ENCODE measurements at regions not wholly inside any gene's neighbourhood (a gene's known extent, or its start where the extent isn't known, plus 50 kb on each side); places are given as distances from the start of the nearest gene placed in this dataset.

DNA sequence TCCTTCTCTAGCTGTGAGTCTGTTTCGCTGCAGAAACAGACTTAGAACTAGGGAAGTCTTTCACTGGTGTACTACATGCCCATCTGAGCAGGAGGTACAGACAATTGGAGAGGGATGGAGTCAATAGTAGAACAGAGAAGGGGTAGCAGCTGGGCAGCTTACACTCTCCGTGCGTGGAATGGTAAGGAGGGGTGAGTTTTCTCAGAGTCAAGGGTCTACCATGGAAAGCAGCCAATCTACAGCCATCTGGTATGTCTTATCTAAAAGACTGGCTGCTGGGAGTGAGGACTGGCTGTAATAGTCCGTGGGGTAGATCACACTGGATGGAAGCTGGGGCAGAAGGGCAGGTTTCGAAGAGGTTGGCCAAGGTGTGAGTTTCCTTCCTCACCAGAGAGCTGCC, 137.3 kb upstream of the TENM4 start:
- Histone ChIP-seq H3K4me3 (ENCODE audit: low read depth in 1 of 3, low read length in 3 of 3) (no peak overlapping the region), H3K27me3 (ENCODE audit: control insufficient read depth in 4 of 4, insufficient read depth in 4 of 4, low read length in 3 of 4) (no peaks in the 10 kb centered on the region), H3K9ac (ENCODE audit: low read depth in 1 of 2, low read length in 2 of 2) (no peak overlapping the region), H3K9me3 (ENCODE audit: control insufficient read depth in 4 of 4, low read length in 3 of 4) (no peaks in the 10 kb centered on the region), H3K36me3 (ENCODE audit: control insufficient read depth in 4 of 4, insufficient read depth in 3 of 4, low read depth in 1 of 4, low read length in 3 of 4) (no peaks in the 10 kb centered on the region), H3K4me1 (ENCODE audit: control insufficient read depth in 4 of 4, insufficient read depth in 4 of 4, low read length in 3 of 4) (no peaks in the 10 kb centered on the region), H3K27ac (ENCODE audit: low read depth in 1 of 2, low read length in 2 of 2) (no peak overlapping the region)
- 59% methylated on average over 5 of the region's 5 CpGs for WGBS
- TF ChIP-seq SP1 (IDR thresholded peaks at IDR 0.05) (no peak), CTCF (IDR thresholded peaks at IDR 0.05; ENCODE audit: low read depth, low read length, missing input control) (no peak), GABPA (IDR thresholded peaks at IDR 0.05 in 1 of 2, conservative IDR thresholded peaks at IDR 0.05 in 1 of 2) (no peak), HNF4G (IDR thresholded peaks at IDR 0.05) (no peak), FOXA1 (IDR thresholded peaks at IDR 0.05) (no peak), RAD21 (IDR thresholded peaks at IDR 0.05) (no peak), EGR1 (IDR thresholded peaks at IDR 0.05; ENCODE audit: low read depth in 2 of 2) (no peak), HNF4A (conservative IDR thresholded peaks at IDR 0.05) (no peak), RXRA (IDR thresholded peaks at IDR 0.05) (no peak), FOXA2 (IDR thresholded peaks at IDR 0.05) (no peak), NR2F2 (IDR thresholded peaks at IDR 0.05) (no peak), REST (IDR thresholded peaks at IDR 0.05) (no peak), ZBTB33 (IDR thresholded peaks at IDR 0.05) (no peak), ATF3 (IDR thresholded peaks at IDR 0.05) (no peak)
- TF ChIP-seq, protein P1, sequence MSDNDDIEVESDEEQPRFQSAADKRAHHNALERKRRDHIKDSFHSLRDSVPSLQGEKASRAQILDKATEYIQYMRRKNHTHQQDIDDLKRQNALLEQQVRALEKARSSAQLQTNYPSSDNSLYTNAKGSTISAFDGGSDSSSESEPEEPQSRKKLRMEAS (IDR thresholded peaks at IDR 0.05) = no peak
- no peak for DNase-seq (ENCODE audit: low spot score)

GRCh38 chr11:79575701-79576100, 134.9 kb upstream of the TENM4 start:
- Histone ChIP-seq H3K9ac (ENCODE audit: low read depth in 1 of 2, low read length in 2 of 2) (no peak overlapping the region), H3K36me3 (ENCODE audit: control insufficient read depth in 4 of 4, insufficient read depth in 3 of 4, low read depth in 1 of 4, low read length in 3 of 4) (no peaks in the 10 kb centered on the region), H3K27me3 (ENCODE audit: control insufficient read depth in 4 of 4, insufficient read depth in 4 of 4, low read length in 3 of 4) (no peaks in the 10 kb centered on the region), H3K27ac (ENCODE audit: low read depth in 1 of 2, low read length in 2 of 2) (no peak overlapping the region), H3K4me3 (ENCODE audit: low read depth in 1 of 3, low read length in 3 of 3) (no peak overlapping the region), H3K9me3 (ENCODE audit: control insufficient read depth in 4 of 4, low read length in 3 of 4) (peaks cover 0 to 1% (median 0%) of the 10 kb centered on the region in 4 donors), H3K4me1 (ENCODE audit: control insufficient read depth in 4 of 4, insufficient read depth in 4 of 4, low read length in 3 of 4) (no peaks in the 10 kb centered on the region)
- DNase-seq (ENCODE audit: low spot score) = no peak
- no peak for TF ChIP-seq FOXA1 (IDR thresholded peaks at IDR 0.05)
- TF ChIP-seq ATF3 (IDR thresholded peaks at IDR 0.05) = no peak
- no peak for TF ChIP-seq ZBTB33 (IDR thresholded peaks at IDR 0.05)
- TF ChIP-seq NR2F2 (IDR thresholded peaks at IDR 0.05) = no peak
- TF ChIP-seq SP1 (IDR thresholded peaks at IDR 0.05) = no peak
- no peak for TF ChIP-seq YY1 (IDR thresholded peaks at IDR 0.05)
- TF ChIP-seq JUND (IDR thresholded peaks at IDR 0.05) = no peak
- no peak for TF ChIP-seq HNF4G (IDR thresholded peaks at IDR 0.05)
- TF ChIP-seq HNF4A (conservative IDR thresholded peaks at IDR 0.05) = no peak
- TF ChIP-seq, protein P1 (IDR thresholded peaks at IDR 0.05) = no peak
- TF ChIP-seq EGR1 (IDR thresholded peaks at IDR 0.05; ENCODE audit: low read depth in 2 of 2) = no peak
- 52% methylated on average over 1 of the region's 1 CpG for whole genome bisulfite sequencing

Measured in liver (tissue), 8 donors.